ENCODE measurements at regions not wholly inside any gene's neighbourhood (a gene's known extent, or its start where the extent isn't known, plus 50 kb on each side); places are given as distances from the start of the nearest gene placed in this dataset.

DNA sequence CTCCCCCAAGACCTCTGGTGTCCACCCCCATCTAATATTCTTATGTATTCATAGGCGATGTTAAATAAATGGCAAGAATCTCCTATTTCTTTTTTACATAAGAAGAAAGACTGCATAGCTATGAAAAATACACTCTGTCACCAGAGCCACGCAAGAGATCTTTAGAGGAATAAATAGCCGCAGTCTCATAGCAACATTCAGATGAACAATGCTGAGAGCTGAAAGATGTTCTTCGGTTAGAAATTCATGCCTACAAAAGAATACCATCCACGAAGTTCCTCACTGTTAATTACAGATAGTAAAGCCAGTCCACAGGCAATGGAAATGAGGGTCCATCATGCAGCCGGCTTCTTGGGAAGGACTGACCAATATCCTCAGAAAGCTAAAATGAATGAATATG, 76.0 kb upstream of the SOD1 start:
- BruUV-seq (replicated peaks): no TSS peak
- Histone ChIP-seq H3K27me3 (ENCODE audit: control insufficient read depth, insufficient read depth, low read length) (no peaks in the 10 kb centered on the region), H3K36me3 (ENCODE audit: control insufficient read depth, insufficient read depth, low read length) (no peaks in the 10 kb centered on the region), H3K9me3 (ENCODE audit: control insufficient read depth, insufficient read depth, low read depth, low read length) (no peaks in the 10 kb centered on the region), H3K4me1 (ENCODE audit: control insufficient read depth, insufficient read depth, low read length) (no peaks in the 10 kb centered on the region), H3K27ac (ENCODE audit: low read length) (no peak overlapping the region), H3K4me3 (ENCODE audit: low read depth in 2 of 2, low read length in 2 of 2) (no peak overlapping the region)
- POLR2A ChIA-PET: no interaction called here
- CTCF ChIA-PET: no interaction called here
- DNase-seq (ENCODE audit: low read depth, low spot score) (no peak), ATAC-seq (no peak)
- no peak for TF ChIP-seq TCF7L2 (IDR thresholded peaks at IDR 0.05; ENCODE audit: low read depth, low read length)
- TF ChIP-seq SIN3A (IDR thresholded peaks at IDR 0.05; ENCODE audit: borderline replicate concordance, insufficient read depth, low read depth, low read length): no peak
- TF ChIP-seq, protein P1, sequence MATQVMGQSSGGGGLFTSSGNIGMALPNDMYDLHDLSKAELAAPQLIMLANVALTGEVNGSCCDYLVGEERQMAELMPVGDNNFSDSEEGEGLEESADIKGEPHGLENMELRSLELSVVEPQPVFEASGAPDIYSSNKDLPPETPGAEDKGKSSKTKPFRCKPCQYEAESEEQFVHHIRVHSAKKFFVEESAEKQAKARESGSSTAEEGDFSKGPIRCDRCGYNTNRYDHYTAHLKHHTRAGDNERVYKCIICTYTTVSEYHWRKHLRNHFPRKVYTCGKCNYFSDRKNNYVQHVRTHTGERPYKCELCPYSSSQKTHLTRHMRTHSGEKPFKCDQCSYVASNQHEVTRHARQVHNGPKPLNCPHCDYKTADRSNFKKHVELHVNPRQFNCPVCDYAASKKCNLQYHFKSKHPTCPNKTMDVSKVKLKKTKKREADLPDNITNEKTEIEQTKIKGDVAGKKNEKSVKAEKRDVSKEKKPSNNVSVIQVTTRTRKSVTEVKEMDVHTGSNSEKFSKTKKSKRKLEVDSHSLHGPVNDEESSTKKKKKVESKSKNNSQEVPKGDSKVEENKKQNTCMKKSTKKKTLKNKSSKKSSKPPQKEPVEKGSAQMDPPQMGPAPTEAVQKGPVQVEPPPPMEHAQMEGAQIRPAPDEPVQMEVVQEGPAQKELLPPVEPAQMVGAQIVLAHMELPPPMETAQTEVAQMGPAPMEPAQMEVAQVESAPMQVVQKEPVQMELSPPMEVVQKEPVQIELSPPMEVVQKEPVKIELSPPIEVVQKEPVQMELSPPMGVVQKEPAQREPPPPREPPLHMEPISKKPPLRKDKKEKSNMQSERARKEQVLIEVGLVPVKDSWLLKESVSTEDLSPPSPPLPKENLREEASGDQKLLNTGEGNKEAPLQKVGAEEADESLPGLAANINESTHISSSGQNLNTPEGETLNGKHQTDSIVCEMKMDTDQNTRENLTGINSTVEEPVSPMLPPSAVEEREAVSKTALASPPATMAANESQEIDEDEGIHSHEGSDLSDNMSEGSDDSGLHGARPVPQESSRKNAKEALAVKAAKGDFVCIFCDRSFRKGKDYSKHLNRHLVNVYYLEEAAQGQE (IDR thresholded peaks at IDR 0.05; ENCODE audit: insufficient read depth in 1 of 2, low read depth in 2 of 2, low read length in 1 of 2): no peak
- TF ChIP-seq CTCF (IDR thresholded peaks at IDR 0.05): no peak
- TF ChIP-seq POLR2AphosphoS5 (IDR thresholded peaks at IDR 0.05; ENCODE audit: low read depth, low read length): no peak
- intact Hi-C loops (cut with micrococcal nuclease; ENCODE audit: unreplicated experiment) (no loop called here), in situ Hi-C loops (cut with HindIII; ENCODE audit: low pct_unique_long_range_greater_than_20kb, low sequenced_read_pairs) (no loop called here)

GRCh38 chr21:31580866-31581276, 78.6 kb upstream of the SOD1 start:
- in situ Hi-C loops (cut with HindIII; ENCODE audit: low pct_unique_long_range_greater_than_20kb, low sequenced_read_pairs): no loop called here

More at GRCh38 chr21:31580866-31581276, 78.6 kb upstream of the SOD1 start:
- ATAC-seq (peak; percentile 85), DNase-seq (ENCODE audit: low read depth, low spot score) (peak; percentile 50)
- POLR2A ChIA-PET: no interaction called here
- no peaks in the 10 kb centered on the region for H3K4me1 ChIP-seq (ENCODE audit: control insufficient read depth, insufficient read depth, low read length)
- no peaks in the 10 kb centered on the region for H3K36me3 ChIP-seq (ENCODE audit: control insufficient read depth, insufficient read depth, low read length)
- intact Hi-C loops (cut with micrococcal nuclease; ENCODE audit: unreplicated experiment): loop anchor here (1.0 to 2.0 kb wide), 2 partner anchors 234 to 383 kb away; no protein-coding TSS in a partner anchor
- H3K9me3 ChIP-seq (ENCODE audit: control insufficient read depth, insufficient read depth, low read depth, low read length): no peaks in the 10 kb centered on the region
- CTCF ChIA-PET: interaction anchor here (0.8 to 1.4 kb wide), 3 partner anchors 233 to 427 kb away, joined by 5 to 7 read pairs (median 6); no protein-coding TSS in a partner anchor
- no peaks in the 10 kb centered on the region for H3K27me3 ChIP-seq (ENCODE audit: control insufficient read depth, insufficient read depth, low read length)
- BruUV-seq (replicated peaks): no TSS peak
- no peak overlapping the region for H3K27ac ChIP-seq (ENCODE audit: low read length)
- H3K4me3 ChIP-seq (ENCODE audit: low read depth in 2 of 2, low read length in 2 of 2): no peak overlapping the region
- TF ChIP-seq CTCF (IDR thresholded peaks at IDR 0.05) (peak; percentile 80), POLR2AphosphoS5 (IDR thresholded peaks at IDR 0.05; ENCODE audit: low read depth, low read length) (no peak)
